ENCODE measurements at regions not wholly inside any gene's neighbourhood (a gene's known extent, or its start where the extent isn't known, plus 50 kb on each side); places are given as distances from the start of the nearest gene placed in this dataset.

DNA sequence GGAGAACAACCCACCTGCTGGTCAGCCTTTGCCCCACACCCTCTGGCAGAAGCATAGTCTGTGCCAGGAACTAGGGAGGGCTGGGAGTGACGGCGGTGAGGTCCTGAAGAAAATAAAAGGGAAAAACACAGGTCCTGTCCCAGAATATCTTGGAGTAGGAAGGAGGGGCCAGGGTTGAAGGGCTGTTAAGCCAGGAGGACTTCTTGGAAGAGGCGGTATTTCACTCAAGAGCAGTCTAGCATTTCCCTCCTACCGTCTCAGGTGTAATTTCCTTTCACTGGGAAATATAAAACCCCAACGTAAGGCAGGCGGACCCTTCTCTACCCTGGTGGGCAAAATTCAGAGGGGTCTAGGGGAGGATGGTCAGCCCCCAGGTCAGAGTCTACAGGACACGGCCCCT, 72.7 kb upstream of the TTC34 start:
- no peak for ATAC-seq
- TF ChIP-seq GLIS3 (CRISPR knock-in tag; IDR thresholded peaks at IDR 0.05), result no peak
- TF ChIP-seq ESRRG (CRISPR knock-in tag; IDR thresholded peaks at IDR 0.05), result no peak
- no peak for TF ChIP-seq TCF4 (CRISPR knock-in tag; IDR thresholded peaks at IDR 0.05; ENCODE audit: borderline replicate concordance)
- TF ChIP-seq ARNTL (CRISPR knock-in tag; IDR thresholded peaks at IDR 0.05; ENCODE audit: borderline replicate concordance, low read depth), result no peak
- no peak for TF ChIP-seq ZC3H10 (CRISPR knock-in tag; IDR thresholded peaks at IDR 0.05)
- TF ChIP-seq TOX (CRISPR knock-in tag; IDR thresholded peaks at IDR 0.05; ENCODE audit: borderline replicate concordance), result no peak
- TF ChIP-seq PPARA (CRISPR knock-in tag; IDR thresholded peaks at IDR 0.05; ENCODE audit: borderline replicate concordance), result no peak
- TF ChIP-seq OSR1 (CRISPR knock-in tag; IDR thresholded peaks at IDR 0.05), result no peak
- TF ChIP-seq ZFP30 (CRISPR knock-in tag; IDR thresholded peaks at IDR 0.05), result no peak
- TF ChIP-seq, protein P1, sequence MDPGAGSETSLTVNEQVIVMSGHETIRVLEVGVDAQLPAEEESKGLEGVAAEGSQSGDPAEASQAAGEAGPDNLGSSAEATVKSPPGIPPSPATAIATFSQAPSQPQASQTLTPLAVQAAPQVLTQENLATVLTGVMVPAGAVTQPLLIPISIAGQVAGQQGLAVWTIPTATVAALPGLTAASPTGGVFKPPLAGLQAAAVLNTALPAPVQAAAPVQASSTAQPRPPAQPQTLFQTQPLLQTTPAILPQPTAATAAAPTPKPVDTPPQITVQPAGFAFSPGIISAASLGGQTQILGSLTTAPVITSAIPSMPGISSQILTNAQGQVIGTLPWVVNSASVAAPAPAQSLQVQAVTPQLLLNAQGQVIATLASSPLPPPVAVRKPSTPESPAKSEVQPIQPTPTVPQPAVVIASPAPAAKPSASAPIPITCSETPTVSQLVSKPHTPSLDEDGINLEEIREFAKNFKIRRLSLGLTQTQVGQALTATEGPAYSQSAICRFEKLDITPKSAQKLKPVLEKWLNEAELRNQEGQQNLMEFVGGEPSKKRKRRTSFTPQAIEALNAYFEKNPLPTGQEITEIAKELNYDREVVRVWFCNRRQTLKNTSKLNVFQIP (CRISPR knock-in tag; IDR thresholded peaks at IDR 0.05; ENCODE audit: borderline replicate concordance, low read depth), result no peak
- TF ChIP-seq ISL1 (CRISPR knock-in tag; IDR thresholded peaks at IDR 0.05), result no peak
- TF ChIP-seq CSDC2 (CRISPR knock-in tag; IDR thresholded peaks at IDR 0.05), result no peak
- TF ChIP-seq RARB (CRISPR knock-in tag; IDR thresholded peaks at IDR 0.05), result no peak
- TF ChIP-seq ZNF565 (CRISPR knock-in tag; conservative IDR thresholded peaks at IDR 0.05; ENCODE audit: low read depth), result no peak
- TF ChIP-seq, protein P2, sequence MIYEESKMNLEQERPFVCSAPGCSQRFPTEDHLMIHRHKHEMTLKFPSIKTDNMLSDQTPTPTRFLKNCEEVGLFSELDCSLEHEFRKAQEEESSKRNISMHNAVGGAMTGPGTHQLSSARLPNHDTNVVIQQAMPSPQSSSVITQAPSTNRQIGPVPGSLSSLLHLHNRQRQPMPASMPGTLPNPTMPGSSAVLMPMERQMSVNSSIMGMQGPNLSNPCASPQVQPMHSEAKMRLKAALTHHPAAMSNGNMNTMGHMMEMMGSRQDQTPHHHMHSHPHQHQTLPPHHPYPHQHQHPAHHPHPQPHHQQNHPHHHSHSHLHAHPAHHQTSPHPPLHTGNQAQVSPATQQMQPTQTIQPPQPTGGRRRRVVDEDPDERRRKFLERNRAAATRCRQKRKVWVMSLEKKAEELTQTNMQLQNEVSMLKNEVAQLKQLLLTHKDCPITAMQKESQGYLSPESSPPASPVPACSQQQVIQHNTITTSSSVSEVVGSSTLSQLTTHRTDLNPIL (CRISPR knock-in tag; IDR thresholded peaks at IDR 0.05; ENCODE audit: low read depth), result no peak

DNA sequence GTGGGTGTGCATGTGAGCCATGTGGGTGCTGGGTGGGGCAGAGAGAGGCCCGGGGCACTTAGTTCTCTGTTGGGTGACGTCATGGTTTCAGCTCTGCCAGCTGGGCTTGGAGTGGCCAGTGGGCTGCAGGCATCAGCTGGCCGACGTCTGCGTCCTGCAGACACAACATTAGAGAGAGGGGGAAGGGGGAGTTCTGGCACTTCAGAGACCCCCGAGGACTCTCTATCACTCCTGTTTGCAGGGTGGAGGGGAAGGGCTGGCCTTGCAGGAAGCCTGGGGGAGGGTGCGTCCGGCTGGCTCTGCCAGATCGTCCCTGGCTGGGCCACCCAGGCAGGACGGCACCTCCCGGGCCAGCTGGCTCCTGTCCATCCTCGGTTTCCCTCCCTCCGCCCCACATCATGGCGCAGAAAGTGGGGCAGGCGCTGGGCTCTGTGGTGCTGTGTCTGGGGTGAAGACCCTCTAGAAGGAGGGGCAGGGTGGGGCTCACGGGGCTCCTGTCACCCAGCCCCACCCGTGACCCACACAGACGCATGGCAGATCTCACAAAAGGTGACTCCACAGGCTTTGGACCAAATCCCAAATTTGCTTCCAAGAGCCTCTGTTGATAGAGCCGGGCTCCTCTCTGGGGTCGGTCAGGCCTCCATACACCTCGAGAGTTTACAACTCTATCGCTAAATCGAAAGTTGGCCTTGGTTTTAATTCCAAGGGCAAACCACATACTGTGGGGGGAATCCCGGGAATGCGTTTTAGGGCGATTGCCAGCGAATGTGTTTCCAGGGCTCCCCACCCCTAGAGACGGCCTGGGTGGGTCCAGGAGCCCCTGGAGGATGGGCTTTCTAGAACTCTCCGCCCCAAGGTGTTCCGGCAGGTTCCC, 73.4 kb upstream of the TTC34 start:
- ATAC-seq, result no peak
- TF ChIP-seq SNAI2 (CRISPR knock-in tag; IDR thresholded peaks at IDR 0.05) (no peak), GLIS3 (CRISPR knock-in tag; IDR thresholded peaks at IDR 0.05) (no peak), ARNTL (CRISPR knock-in tag; IDR thresholded peaks at IDR 0.05; ENCODE audit: borderline replicate concordance, low read depth) (no peak), ESRRG (CRISPR knock-in tag; IDR thresholded peaks at IDR 0.05) (no peak), ZNF70 (CRISPR knock-in tag; IDR thresholded peaks at IDR 0.05) (no peak), PPARA (CRISPR knock-in tag; IDR thresholded peaks at IDR 0.05; ENCODE audit: borderline replicate concordance) (no peak), ZNF8 (CRISPR knock-in tag; IDR thresholded peaks at IDR 0.05) (no peak), BACH2 (CRISPR knock-in tag; IDR thresholded peaks at IDR 0.05; ENCODE audit: borderline replicate concordance) (no peak), ISL1 (CRISPR knock-in tag; IDR thresholded peaks at IDR 0.05) (no peak), RARB (CRISPR knock-in tag; IDR thresholded peaks at IDR 0.05) (no peak), CSDC2 (CRISPR knock-in tag; IDR thresholded peaks at IDR 0.05) (no peak), ZFP3 (CRISPR knock-in tag; IDR thresholded peaks at IDR 0.05) (no peak), ZFP30 (CRISPR knock-in tag; IDR thresholded peaks at IDR 0.05) (no peak), TCF4 (CRISPR knock-in tag; IDR thresholded peaks at IDR 0.05; ENCODE audit: borderline replicate concordance) (no peak), TOX (CRISPR knock-in tag; IDR thresholded peaks at IDR 0.05; ENCODE audit: borderline replicate concordance) (no peak)
- TF ChIP-seq, protein P2 (CRISPR knock-in tag; IDR thresholded peaks at IDR 0.05; ENCODE audit: low read depth), result no peak
- TF ChIP-seq, protein P1 (CRISPR knock-in tag; IDR thresholded peaks at IDR 0.05; ENCODE audit: borderline replicate concordance, low read depth), result no peak
- TF ChIP-seq, protein P3, sequence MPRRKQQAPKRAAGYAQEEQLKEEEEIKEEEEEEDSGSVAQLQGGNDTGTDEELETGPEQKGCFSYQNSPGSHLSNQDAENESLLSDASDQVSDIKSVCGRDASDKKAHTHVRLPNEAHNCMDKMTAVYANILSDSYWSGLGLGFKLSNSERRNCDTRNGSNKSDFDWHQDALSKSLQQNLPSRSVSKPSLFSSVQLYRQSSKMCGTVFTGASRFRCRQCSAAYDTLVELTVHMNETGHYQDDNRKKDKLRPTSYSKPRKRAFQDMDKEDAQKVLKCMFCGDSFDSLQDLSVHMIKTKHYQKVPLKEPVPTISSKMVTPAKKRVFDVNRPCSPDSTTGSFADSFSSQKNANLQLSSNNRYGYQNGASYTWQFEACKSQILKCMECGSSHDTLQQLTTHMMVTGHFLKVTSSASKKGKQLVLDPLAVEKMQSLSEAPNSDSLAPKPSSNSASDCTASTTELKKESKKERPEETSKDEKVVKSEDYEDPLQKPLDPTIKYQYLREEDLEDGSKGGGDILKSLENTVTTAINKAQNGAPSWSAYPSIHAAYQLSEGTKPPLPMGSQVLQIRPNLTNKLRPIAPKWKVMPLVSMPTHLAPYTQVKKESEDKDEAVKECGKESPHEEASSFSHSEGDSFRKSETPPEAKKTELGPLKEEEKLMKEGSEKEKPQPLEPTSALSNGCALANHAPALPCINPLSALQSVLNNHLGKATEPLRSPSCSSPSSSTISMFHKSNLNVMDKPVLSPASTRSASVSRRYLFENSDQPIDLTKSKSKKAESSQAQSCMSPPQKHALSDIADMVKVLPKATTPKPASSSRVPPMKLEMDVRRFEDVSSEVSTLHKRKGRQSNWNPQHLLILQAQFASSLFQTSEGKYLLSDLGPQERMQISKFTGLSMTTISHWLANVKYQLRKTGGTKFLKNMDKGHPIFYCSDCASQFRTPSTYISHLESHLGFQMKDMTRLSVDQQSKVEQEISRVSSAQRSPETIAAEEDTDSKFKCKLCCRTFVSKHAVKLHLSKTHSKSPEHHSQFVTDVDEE (CRISPR knock-in tag; IDR thresholded peaks at IDR 0.05), result no peak
- TF ChIP-seq, protein P4, sequence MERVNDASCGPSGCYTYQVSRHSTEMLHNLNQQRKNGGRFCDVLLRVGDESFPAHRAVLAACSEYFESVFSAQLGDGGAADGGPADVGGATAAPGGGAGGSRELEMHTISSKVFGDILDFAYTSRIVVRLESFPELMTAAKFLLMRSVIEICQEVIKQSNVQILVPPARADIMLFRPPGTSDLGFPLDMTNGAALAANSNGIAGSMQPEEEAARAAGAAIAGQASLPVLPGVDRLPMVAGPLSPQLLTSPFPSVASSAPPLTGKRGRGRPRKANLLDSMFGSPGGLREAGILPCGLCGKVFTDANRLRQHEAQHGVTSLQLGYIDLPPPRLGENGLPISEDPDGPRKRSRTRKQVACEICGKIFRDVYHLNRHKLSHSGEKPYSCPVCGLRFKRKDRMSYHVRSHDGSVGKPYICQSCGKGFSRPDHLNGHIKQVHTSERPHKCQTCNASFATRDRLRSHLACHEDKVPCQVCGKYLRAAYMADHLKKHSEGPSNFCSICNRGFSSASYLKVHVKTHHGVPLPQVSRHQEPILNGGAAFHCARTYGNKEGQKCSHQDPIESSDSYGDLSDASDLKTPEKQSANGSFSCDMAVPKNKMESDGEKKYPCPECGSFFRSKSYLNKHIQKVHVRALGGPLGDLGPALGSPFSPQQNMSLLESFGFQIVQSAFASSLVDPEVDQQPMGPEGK (CRISPR knock-in tag; IDR thresholded peaks at IDR 0.05; ENCODE audit: borderline replicate concordance), result no peak

All from SK-N-SH treated with all-trans-retinoic acid at 6 μM for 48 hours (cell line).